Neuronal stem cell (in vitro differentiated cells): ENCODE measurements at regions not wholly inside any gene's neighbourhood (a gene's known extent, or its start where the extent isn't known, plus 50 kb on each side); places are given as distances from the start of the nearest gene placed in this dataset.

ENCODE experiments used
- DNase-seq: peaks from one replicate; pipeline ENCODE4 v3.0.0-alpha.2; 2013; ENCODE audit warnings: low spot score
- H2AFZ ChIP-seq: one replicate; pipeline ENCODE4 v1.6.1; 2013; ENCODE audit warnings: mild to moderate bottlenecking, low read length, inconsistent platforms
- H2AK5ac ChIP-seq: 2 replicates; pipeline ENCODE4 v1.6.1; 2013; ENCODE audit warnings: low read depth, mild to moderate bottlenecking, inconsistent platforms, low read length, moderate library complexity, mixed read lengths
- H2BK120ac ChIP-seq: 2 replicates; pipeline ENCODE4 v1.6.1; 2013; ENCODE audit warnings: low read depth, mild to moderate bottlenecking, inconsistent platforms, low read length, moderate library complexity, mixed read lengths
- H2BK12ac ChIP-seq: one replicate; pipeline ENCODE4 v1.6.1; 2013; ENCODE audit warnings: low read length, inconsistent platforms
- H2BK15ac ChIP-seq: 2 replicates; pipeline ENCODE4 v1.6.1; 2013; ENCODE audit warnings: mild to moderate bottlenecking, low read length, inconsistent platforms, mixed read lengths
- H2BK5ac ChIP-seq: one replicate; pipeline ENCODE4 v1.6.1; 2013; ENCODE audit warnings: inconsistent platforms, mild to moderate bottlenecking, low read length, moderate library complexity
- H3K14ac ChIP-seq: one replicate; pipeline ENCODE4 v1.6.1; 2013; ENCODE audit warnings: low read length, inconsistent platforms
- H3K18ac ChIP-seq: 2 replicates; pipeline ENCODE4 v1.6.1; 2013; ENCODE audit warnings: low read length, inconsistent platforms
- H3K23ac ChIP-seq: 2 replicates; pipeline ENCODE4 v1.6.1; 2013; ENCODE audit warnings: low read depth, mild to moderate bottlenecking, mixed read lengths, low read length, inconsistent platforms; ENCODE audit not compliant: poor library complexity
- H3K27ac ChIP-seq: replicated peaks from 3 replicates; pipeline ENCODE4 v1.5.1; 2013; ENCODE audit warnings: low read length, inconsistent platforms
- H3K27me3 ChIP-seq, 3 experiments: 2 replicates each; pipeline ENCODE4 v1.6.1; 2013; ENCODE audit warnings: low read length in 3 of 3, mild to moderate bottlenecking in 2 of 3, inconsistent platforms in 1 of 3, low read depth in 1 of 3, mixed read lengths in 1 of 3, moderate library complexity in 1 of 3; ENCODE audit not compliant: control insufficient read depth in 3 of 3, insufficient read depth in 3 of 3
- H3K36me3 ChIP-seq, 2 donors: replicated peaks in 1 of 2; 2 replicates each; pipeline ENCODE4 v1.6.1; 2013; ENCODE audit warnings: low read length in 2 of 2; ENCODE audit not compliant: control insufficient read depth in 2 of 2, insufficient read depth in 2 of 2
- H3K4ac ChIP-seq: 2 replicates; pipeline ENCODE4 v1.6.1; 2013; ENCODE audit warnings: inconsistent platforms, mild to moderate bottlenecking, low read length, moderate library complexity
- H3K4me1 ChIP-seq, 2 donors: 1 replicate in 1 of 2; 2 replicates in 1 of 2; pipeline ENCODE4 v1.6.1; 2013; ENCODE audit warnings: low read length in 2 of 2, low read depth in 1 of 2; ENCODE audit not compliant: control insufficient read depth in 2 of 2, insufficient read depth in 1 of 2
- H3K4me2 ChIP-seq: one replicate; pipeline ENCODE4 v1.6.1; 2013; ENCODE audit warnings: mild to moderate bottlenecking, low read length, inconsistent platforms; ENCODE audit not compliant: insufficient read depth, poor library complexity, severe bottlenecking
- H3K4me3 ChIP-seq, 2 donors: 2 replicates each; pipeline ENCODE4 v1.5.1; 2013; ENCODE audit warnings: low read length in 2 of 2, mild to moderate bottlenecking in 2 of 2, inconsistent platforms in 1 of 2, moderate library complexity in 1 of 2
- H3K79me1 ChIP-seq: one replicate; pipeline ENCODE4 v1.6.1; 2013; ENCODE audit warnings: low read depth, mild to moderate bottlenecking, inconsistent platforms, low read length, moderate library complexity
- H3K9ac ChIP-seq: one replicate; pipeline ENCODE4 v1.6.1; 2013; ENCODE audit warnings: mild to moderate bottlenecking, low read depth, low read length, inconsistent platforms; ENCODE audit not compliant: poor library complexity
- H3K9me3 ChIP-seq, 2 donors: replicated peaks in 1 of 2; 2 replicates each; pipeline versions ENCODE3 to v1.6.1; 2013; ENCODE audit warnings: low read length in 2 of 2, mild to moderate bottlenecking in 2 of 2, inconsistent platforms in 1 of 2, low read depth in 1 of 2, mixed read lengths in 1 of 2, moderate library complexity in 1 of 2; ENCODE audit not compliant: control insufficient read depth in 2 of 2, insufficient read depth in 1 of 2
- H4K8ac ChIP-seq: one replicate; pipeline ENCODE4 v1.6.1; 2013; ENCODE audit warnings: low read depth, mild to moderate bottlenecking, inconsistent platforms, low read length, moderate library complexity
- H4K91ac ChIP-seq: one replicate; pipeline ENCODE4 v1.6.1; 2013; ENCODE audit warnings: low read length, low read depth, mild to moderate bottlenecking, inconsistent platforms; ENCODE audit not compliant: poor library complexity
- WGBS, 2 donors: extraction: QIAGEN DNeasy Blood & Tissue Kit; methylation state at CpG; one replicate each; pipeline ENCODE4 v1.1.7; 2013; ENCODE audit warnings: missing lambda C conversion rate in 2 of 2, mixed read lengths in 1 of 2; ENCODE audit not compliant: insufficient read length in 2 of 2, insufficient replicate concordance in 1 of 2; ENCODE audit errors: extremely low coverage in 2 of 2; 5-methylcytosine and 5-hydroxymethylcytosine counted together

- H3K9ac ChIP-seq: no peak overlapping the region
- no peaks in the 10 kb centered on the region for H3K36me3 ChIP-seq
- H3K18ac ChIP-seq: peak overlapping the region; percentile 84
- no peaks in the 10 kb centered on the region for H3K79me1 ChIP-seq
- no peaks in the 10 kb centered on the region for H3K9me3 ChIP-seq
- no peak overlapping the region for H3K27ac ChIP-seq
- H2BK15ac ChIP-seq: peak overlapping the region; percentile 76
- no peaks in the 10 kb centered on the region for H3K4me1 ChIP-seq
- H4K91ac ChIP-seq: no peak overlapping the region
- no peak overlapping the region for H2AK5ac ChIP-seq
- no peak overlapping the region for H2BK5ac ChIP-seq
- H3K23ac ChIP-seq: no peak overlapping the region
- H2BK120ac ChIP-seq: no peak overlapping the region
- no peak overlapping the region for H3K4me3 ChIP-seq
- H4K8ac ChIP-seq: no peak overlapping the region
- WGBS, 2 donors: no CpG with 5 or more reads among the region's 6 CpGs
- H3K4me2 ChIP-seq: no peak overlapping the region
- no peak overlapping the region for H3K4ac ChIP-seq
- no peaks in the 10 kb centered on the region for H3K27me3 ChIP-seq
- peak overlapping the region; percentile 17 for H2BK12ac ChIP-seq
- H2AFZ ChIP-seq: no peak overlapping the region
- no peak for DNase-seq
- H3K14ac ChIP-seq: no peak overlapping the region
These were observed 146.2 kb upstream of the KLF6 start for GRCh38 chr10:3931224-3931623.

GRCh38 chr10:3928569-3928968 lies 143.6 kb upstream of the KLF6 start:
- H3K9ac ChIP-seq: no peak overlapping the region
- WGBS, 2 donors: no CpG with 5 or more reads among the region's 2 CpGs
- DNase-seq: no peak

GRCh38 chr10:3928078-3928477 lies 143.1 kb upstream of the KLF6 start:
- Histone ChIP-seq H2AK5ac (no peak overlapping the region), H2BK12ac (no peak overlapping the region), H3K9me3 (no peaks in the 10 kb centered on the region), H2BK120ac (no peak overlapping the region), H3K27ac (no peak overlapping the region), H3K4me1 (no peaks in the 10 kb centered on the region), H3K14ac (no peak overlapping the region), H3K23ac (no peak overlapping the region), H3K27me3 (no peaks in the 10 kb centered on the region), H2BK5ac (no peak overlapping the region), H3K18ac (no peak overlapping the region), H2BK15ac (no peak overlapping the region), H3K36me3 (no peaks in the 10 kb centered on the region), H3K4me2 (no peak overlapping the region), H3K79me1 (no peaks in the 10 kb centered on the region), H3K9ac (no peak overlapping the region), H4K8ac (no peak overlapping the region), H4K91ac (no peak overlapping the region), H3K4me3 (no peak overlapping the region), H2AFZ (no peak overlapping the region), H3K4ac (no peak overlapping the region)
- DNase-seq: no peak
- WGBS, 2 donors: no CpG with 5 or more reads among the region's 3 CpGs

More at GRCh38 chr10:3928569-3928968, 143.6 kb upstream of the KLF6 start:
- H3K36me3 ChIP-seq: no peaks in the 10 kb centered on the region
- no peak overlapping the region for H3K18ac ChIP-seq
- no peak overlapping the region for H2BK5ac ChIP-seq
- H2BK12ac ChIP-seq: no peak overlapping the region
- no peak overlapping the region for H2AFZ ChIP-seq
- H3K79me1 ChIP-seq: no peaks in the 10 kb centered on the region
- H3K9me3 ChIP-seq: no peaks in the 10 kb centered on the region
- no peak overlapping the region for H4K8ac ChIP-seq
- no peak overlapping the region for H3K4ac ChIP-seq
- no peak overlapping the region for H2BK15ac ChIP-seq
- no peak overlapping the region for H2AK5ac ChIP-seq
- no peak overlapping the region for H3K4me2 ChIP-seq
- no peak overlapping the region for H3K23ac ChIP-seq
- no peak overlapping the region for H3K14ac ChIP-seq
- H3K4me1 ChIP-seq: no peaks in the 10 kb centered on the region
- no peak overlapping the region for H3K4me3 ChIP-seq
- H2BK120ac ChIP-seq: no peak overlapping the region
- H4K91ac ChIP-seq: no peak overlapping the region
- no peak overlapping the region for H3K27ac ChIP-seq
- H3K27me3 ChIP-seq: no peaks in the 10 kb centered on the region

- Histone ChIP-seq H2BK15ac (no peak overlapping the region), H3K4ac (no peak overlapping the region), H2BK120ac (no peak overlapping the region), H3K9ac (no peak overlapping the region), H3K4me2 (no peak overlapping the region), H3K27ac (no peak overlapping the region), H3K9me3 (no peaks in the 10 kb centered on the region), H2BK5ac (no peak overlapping the region), H2AK5ac (no peak overlapping the region), H3K23ac (no peak overlapping the region), H3K4me3 (no peak overlapping the region), H3K79me1 (no peaks in the 10 kb centered on the region), H3K27me3 (no peaks in the 10 kb centered on the region), H2BK12ac (no peak overlapping the region), H3K14ac (no peak overlapping the region), H2AFZ (no peak overlapping the region), H3K18ac (no peak overlapping the region), H4K91ac (peak overlapping the region; percentile 65), H4K8ac (no peak overlapping the region), H3K4me1 (no peaks in the 10 kb centered on the region), H3K36me3 (no peaks in the 10 kb centered on the region)
- whole genome bisulfite sequencing, 2 donors: no CpG with 5 or more reads among the region's 18 CpGs
- no peak for DNase-seq
These were observed 141.9 kb upstream of the KLF6 start for GRCh38 chr10:3926675-3927525.
